Astrocyte of the spinal cord (primary cell): ENCODE measurements at regions not wholly inside any gene's neighbourhood (a gene's known extent, or its start where the extent isn't known, plus 50 kb on each side); places are given as distances from the start of the nearest gene placed in this dataset.

Experiments used
- DNase-seq: peaks from one replicate; pipeline ENCODE4 v3.0.0; 2011; ENCODE audit warnings: low read depth, low spot score
- H3K4me3 ChIP-seq: 2 replicates; pipeline ENCODE4 v1.5.1; 2011; ENCODE audit warnings: low read depth, mild to moderate bottlenecking, low read length, moderate library complexity
- in situ Hi-C: cut with HindIII; loops from 2 replicates; pipeline ENCODE4 v1.10.0; 2017; ENCODE audit warnings: low sequenced_read_pairs
- TF ChIP-seq, protein P1 (sequence below): IDR thresholded peaks from 2 replicates; pipeline ENCODE4 v1.5.1; 2012; ENCODE audit warnings: low read depth, mild to moderate bottlenecking, low read length, inconsistent platforms

GRCh38 chr17:51526507-51526906 lies 266.2 kb downstream of the UTP18 start:
- no peak overlapping the region for H3K4me3 ChIP-seq
- TF ChIP-seq, protein P1, sequence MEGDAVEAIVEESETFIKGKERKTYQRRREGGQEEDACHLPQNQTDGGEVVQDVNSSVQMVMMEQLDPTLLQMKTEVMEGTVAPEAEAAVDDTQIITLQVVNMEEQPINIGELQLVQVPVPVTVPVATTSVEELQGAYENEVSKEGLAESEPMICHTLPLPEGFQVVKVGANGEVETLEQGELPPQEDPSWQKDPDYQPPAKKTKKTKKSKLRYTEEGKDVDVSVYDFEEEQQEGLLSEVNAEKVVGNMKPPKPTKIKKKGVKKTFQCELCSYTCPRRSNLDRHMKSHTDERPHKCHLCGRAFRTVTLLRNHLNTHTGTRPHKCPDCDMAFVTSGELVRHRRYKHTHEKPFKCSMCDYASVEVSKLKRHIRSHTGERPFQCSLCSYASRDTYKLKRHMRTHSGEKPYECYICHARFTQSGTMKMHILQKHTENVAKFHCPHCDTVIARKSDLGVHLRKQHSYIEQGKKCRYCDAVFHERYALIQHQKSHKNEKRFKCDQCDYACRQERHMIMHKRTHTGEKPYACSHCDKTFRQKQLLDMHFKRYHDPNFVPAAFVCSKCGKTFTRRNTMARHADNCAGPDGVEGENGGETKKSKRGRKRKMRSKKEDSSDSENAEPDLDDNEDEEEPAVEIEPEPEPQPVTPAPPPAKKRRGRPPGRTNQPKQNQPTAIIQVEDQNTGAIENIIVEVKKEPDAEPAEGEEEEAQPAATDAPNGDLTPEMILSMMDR: no peak
- in situ Hi-C loops: no loop called here
- DNase-seq: no peak

DNA sequence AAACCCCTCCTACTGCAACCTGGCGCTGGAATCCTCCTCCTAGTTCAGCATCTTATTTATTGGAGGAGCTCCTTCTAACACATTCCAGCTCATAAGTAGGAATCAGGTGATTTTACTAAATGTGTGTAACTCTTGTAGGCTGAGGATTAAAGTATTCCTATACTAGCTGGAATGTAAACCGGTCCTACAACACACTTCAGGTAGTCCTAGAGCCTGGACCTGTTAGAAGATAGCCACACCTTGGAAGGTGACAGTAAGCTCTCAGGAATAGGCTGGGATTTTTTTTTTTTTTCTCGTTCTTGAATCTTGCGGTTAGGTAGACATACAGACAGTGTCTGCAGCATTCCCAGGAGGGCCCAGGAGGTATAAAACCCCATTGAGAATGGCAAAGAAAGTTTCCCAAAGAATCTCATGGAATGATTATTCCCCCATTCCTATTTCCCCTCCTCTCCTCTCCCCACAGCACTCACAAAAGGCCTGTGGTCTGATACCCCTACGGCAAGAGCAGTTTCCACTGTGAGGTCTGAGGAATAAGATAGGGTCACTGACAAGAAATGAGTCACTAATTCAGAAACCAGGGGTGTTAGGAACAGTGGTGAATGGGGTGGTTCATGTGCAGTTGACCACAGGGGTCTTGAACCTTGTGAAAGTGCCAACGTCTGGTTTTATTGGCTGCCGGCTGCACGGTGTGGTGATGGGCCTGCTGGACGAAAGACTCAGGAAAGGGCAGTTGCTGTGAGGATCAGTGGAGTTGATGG lies 267.1 kb downstream of the UTP18 start:
- DNase-seq: no peak
- in situ Hi-C loops: no loop called here

GRCh38 chr17:51528111-51528510 lies 267.8 kb downstream of the UTP18 start:
- in situ Hi-C loops: no loop called here
- H3K4me3 ChIP-seq: no peak overlapping the region
- TF ChIP-seq, protein P1: no peak
- DNase-seq: no peak

More for the DNA sequence above, 267.1 kb downstream of the UTP18 start:
- no peak overlapping the region for H3K4me3 ChIP-seq
- TF ChIP-seq, protein P1: no peak

DNA sequence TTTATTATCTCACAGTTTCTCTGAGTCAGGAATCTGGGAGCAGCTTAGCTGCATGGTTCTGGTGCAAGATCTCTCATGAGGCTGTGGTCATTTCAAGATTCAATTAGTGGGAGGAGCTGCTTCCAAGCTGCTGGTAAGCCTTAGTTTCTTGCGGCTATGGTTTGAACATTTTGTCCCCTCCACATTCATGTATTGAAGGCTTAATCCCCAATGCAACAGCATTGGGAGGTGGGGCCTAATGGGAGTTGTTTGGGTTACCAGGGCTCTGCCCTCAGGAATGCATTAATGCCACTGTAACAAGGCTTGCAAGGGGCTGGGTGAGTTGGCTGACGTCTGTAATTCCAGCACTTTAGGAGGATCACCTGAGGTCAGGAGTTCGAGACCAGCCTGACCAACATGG lies 272.9 kb downstream of the UTP18 start:
- in situ Hi-C loops: no loop called here
- TF ChIP-seq, protein P1: no peak
- H3K4me3 ChIP-seq: no peak overlapping the region
- DNase-seq: no peak

DNA sequence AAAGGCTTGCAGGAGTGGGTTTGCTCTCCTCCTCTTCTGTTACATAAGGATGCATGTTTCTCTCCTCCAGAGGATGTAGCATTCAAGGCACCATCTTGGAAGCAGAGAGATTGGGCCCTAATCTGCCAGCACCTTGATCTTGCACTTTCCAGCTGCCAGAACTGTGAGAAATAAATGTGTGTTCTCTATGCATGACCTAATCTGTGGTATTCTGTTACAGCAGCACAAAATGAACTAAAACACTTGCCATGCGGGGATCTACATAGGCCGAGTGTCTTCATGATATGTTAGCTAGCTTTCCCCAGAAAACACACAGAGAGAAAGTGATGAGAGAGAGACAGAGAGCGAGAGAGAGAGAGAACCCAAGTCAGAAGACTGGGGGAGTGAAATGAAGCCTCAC lies 273.5 kb downstream of the UTP18 start:
- in situ Hi-C loops: no loop called here
- TF ChIP-seq, protein P1: no peak
- H3K4me3 ChIP-seq: no peak overlapping the region
- DNase-seq: no peak

- H3K4me3 ChIP-seq: no peak overlapping the region
- DNase-seq: no peak
- TF ChIP-seq, protein P1: no peak
- in situ Hi-C loops: no loop called here
Observed at GRCh38 chr17:51536627-51537026, 276.3 kb downstream of the UTP18 start.
